Central memory CD8-positive, alpha-beta T cell (primary cell): ENCODE measurements at regions not wholly inside any gene's neighbourhood (a gene's known extent, or its start where the extent isn't known, plus 50 kb on each side); places are given as distances from the start of the nearest gene placed in this dataset.

Experiments used
- ATAC-seq: fragments of 150-1000 bp; cut with Tn5 transposase; replicated peaks from 2 replicates; pipeline ENCODE4 v1.10.0; 2022; ENCODE audit warnings: mild to moderate bottlenecking, moderate FRiP score, moderate number of reproducible peaks; ENCODE audit not compliant: poor library complexity, severe bottlenecking; ENCODE audit errors: extremely low read depth
- DNase-seq, 2 donors: peaks; one replicate each; pipeline ENCODE4 v3.0.0; 2021; ENCODE audit warnings: low spot score in 2 of 2
- H3K27ac Mint-ChIP-seq: one replicate; pipeline ENCODE4 v1.8.0; 2022; ENCODE audit warnings: low read depth, mild to moderate bottlenecking, moderate library complexity, mixed read lengths
- H3K27me3 Mint-ChIP-seq: one replicate; pipeline ENCODE4 v1.8.0; 2022; ENCODE audit warnings: mixed read lengths
- H3K36me3 Mint-ChIP-seq: one replicate; pipeline ENCODE4 v1.8.0; 2022; ENCODE audit warnings: mild to moderate bottlenecking, moderate library complexity, mixed read lengths; ENCODE audit not compliant: insufficient read depth
- H3K4me1 Mint-ChIP-seq: one replicate; pipeline ENCODE4 v1.8.0; 2022; ENCODE audit warnings: mixed read lengths
- H3K4me3 Mint-ChIP-seq: one replicate; pipeline ENCODE4 v1.8.0; 2022; ENCODE audit warnings: mild to moderate bottlenecking, moderate library complexity, mixed read lengths
- H3K9me3 Mint-ChIP-seq: one replicate; pipeline ENCODE4 v1.8.0; 2022; ENCODE audit warnings: mixed read lengths

DNA sequence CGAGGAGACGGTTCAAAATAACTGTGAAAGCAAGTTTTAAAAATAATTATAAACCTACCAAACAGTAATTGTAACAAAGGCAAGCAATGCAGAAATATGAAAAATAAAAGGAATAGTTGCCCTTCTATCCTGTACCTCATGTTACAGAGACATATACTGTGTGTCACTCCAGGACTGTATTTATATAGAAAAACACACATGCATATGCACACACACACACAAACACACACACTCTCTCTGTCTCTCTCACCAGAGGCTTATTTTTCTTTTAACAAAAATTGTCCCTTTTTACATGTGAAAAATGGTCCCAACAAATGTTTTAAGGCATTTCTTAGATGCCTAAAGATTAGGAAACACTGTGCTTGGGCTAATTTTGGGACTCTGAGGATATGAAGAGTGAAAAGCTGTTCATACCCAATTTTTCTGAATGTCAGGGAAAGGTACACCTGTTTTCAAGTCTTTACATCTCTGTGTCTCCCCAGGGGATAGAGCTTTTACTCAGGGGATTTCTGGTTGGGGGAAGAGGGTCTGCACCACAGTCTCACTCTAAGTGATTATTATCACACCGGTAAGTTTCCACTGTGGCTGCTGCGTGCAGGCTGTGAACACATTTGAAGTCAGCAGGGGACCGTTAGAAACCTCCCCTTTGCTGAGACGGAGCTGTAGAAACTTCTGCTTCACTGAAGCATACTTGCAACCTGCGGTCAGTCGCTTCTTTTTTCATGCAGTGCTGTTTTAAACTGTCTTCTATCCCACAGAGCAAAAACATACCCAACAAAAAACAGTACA lies 51.4 kb upstream of the SPAG16 start:
- ATAC-seq = peak; percentile 82
- Mint-ChIP-seq H3K9me3 (no peaks in the 10 kb centered on the region), H3K27ac (peak overlapping the region; percentile 64), H3K36me3 (peaks cover 5% of the 10 kb centered on the region), H3K4me3 (peak overlapping the region; percentile 36), H3K27me3 (peaks cover 5% of the 10 kb centered on the region), H3K4me1 (peaks cover 13% of the 10 kb centered on the region)
- peak in 1 of 2 donors; percentile 32 for DNase-seq

DNA sequence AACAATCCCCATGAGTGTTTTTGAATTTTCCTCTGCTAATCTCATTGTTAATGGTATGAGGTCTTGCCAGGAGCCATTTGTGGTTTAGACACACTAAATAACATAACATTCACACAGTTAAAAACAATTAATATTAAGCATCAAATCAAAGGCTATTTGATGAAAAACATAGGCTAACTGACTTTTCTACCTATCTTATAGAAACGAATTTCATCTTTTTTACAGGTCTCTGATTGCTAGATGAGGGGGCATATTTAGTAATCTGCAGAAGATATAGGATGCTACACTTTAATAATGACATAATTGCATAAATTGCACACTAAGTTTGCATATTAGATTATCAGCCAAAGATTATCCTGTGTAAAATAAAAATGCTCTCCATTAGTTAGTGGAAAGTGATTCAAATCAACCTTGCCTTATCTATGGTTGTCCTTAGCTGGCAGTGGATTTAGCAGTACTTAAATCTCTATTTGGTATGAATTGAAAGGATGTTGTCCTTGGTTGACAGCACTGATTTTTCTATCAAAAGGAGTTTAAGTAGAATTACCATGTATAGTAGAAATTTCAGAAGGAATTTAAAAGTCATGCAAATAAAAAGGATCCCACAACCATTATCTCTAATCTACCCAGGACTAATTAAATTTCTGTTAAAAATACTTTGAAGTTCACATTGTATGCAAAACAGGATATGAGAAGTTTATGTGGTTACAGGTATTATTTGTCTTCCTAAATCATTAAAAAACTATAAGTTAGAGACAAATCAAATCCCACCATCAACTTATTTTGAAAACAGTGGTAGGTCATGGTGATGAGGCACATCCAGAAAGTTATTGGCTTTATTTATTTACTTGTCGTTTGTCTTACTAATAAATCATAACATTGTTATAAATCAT lies 50.6 kb upstream of the SPAG16 start:
- peaks cover 5% of the 10 kb centered on the region for H3K36me3 Mint-ChIP-seq
- peaks cover 9% of the 10 kb centered on the region for H3K27me3 Mint-ChIP-seq
- no peaks in the 10 kb centered on the region for H3K9me3 Mint-ChIP-seq
- ATAC-seq = no peak
- DNase-seq = no peak
- H3K4me3 Mint-ChIP-seq = peak overlapping the region; percentile 36
- H3K4me1 Mint-ChIP-seq = peaks cover 13% of the 10 kb centered on the region
- peak overlapping the region; percentile 64 for H3K27ac Mint-ChIP-seq
